Gastroesophageal sphincter (tissue), 3 donors: ENCODE measurements at regions not wholly inside any gene's neighbourhood (a gene's known extent, or its start where the extent isn't known, plus 50 kb on each side); places are given as distances from the start of the nearest gene placed in this dataset.

ENCODE experiments used
- CTCF ChIP-seq, 4 experiments: fragments of 200-600 bp in 2 of 4; fragments of 450-650 bp in 2 of 4; sonication (generic) in 1 of 4; IDR thresholded peaks; one replicate each; pipeline ENCODE4 v1.5.1; 2017 to 2019; ENCODE audit warnings: antibody characterized with exemption in 4 of 4, mild to moderate bottlenecking in 2 of 4, moderate library complexity in 2 of 4
- EP300 ChIP-seq: sonication (generic); formaldehyde crosslinking; IDR thresholded peaks from one replicate; pipeline ENCODE4 v1.6.1; 2017; ENCODE audit warnings: antibody characterized with exemption, mild to moderate bottlenecking
- POLR2A ChIP-seq, 2 donors: fragments of 450-650 bp; IDR thresholded peaks; one replicate each; pipeline ENCODE4 v1.6.1; 2017; ENCODE audit warnings: antibody characterized with exemption in 2 of 2, mild to moderate bottlenecking in 2 of 2, moderate library complexity in 1 of 2
- POLR2AphosphoS5 ChIP-seq: sonication (generic); formaldehyde crosslinking; IDR thresholded peaks from one replicate; pipeline ENCODE4 v1.6.1; 2017; ENCODE audit warnings: antibody characterized with exemption

- TF ChIP-seq CTCF (IDR thresholded peaks at IDR 0.05) (no peak), EP300 (no peak), POLR2A (IDR thresholded peaks at IDR 0.05) (no peak), POLR2AphosphoS5 (no peak)
These were observed 102.9 kb downstream of the BOD1 start for GRCh38 chr5:173513521-173513991.
